NCI-H526 treated with DMSO at 0.1 percent for 48 hours (cell line): ENCODE measurements at regions not wholly inside any gene's neighbourhood (a gene's known extent, or its start where the extent isn't known, plus 50 kb on each side); places are given as distances from the start of the nearest gene placed in this dataset.
"Not testable (repeated sequence)": the region's sequence is repeated elsewhere in the genome, so short reads cannot be mapped to it uniquely, and the experiment has no call there.

Experiments
- DNase-seq: peaks from one replicate; lab custom pipeline; 2025; lab: John Stamatoyannopoulos, UW

GRCh38 chr2:58614219-58614618 is 373.1 kb upstream of the FANCL start:
- no peak for DNase-seq

- no peak for DNase-seq
Measured at GRCh38 chr2:58612973-58613372, 371.8 kb upstream of the FANCL start.

- DNase-seq: no peak
Measured at GRCh38 chr2:58609326-58609725, 368.2 kb upstream of the FANCL start.

- no peak for DNase-seq
Measured at GRCh38 chr2:58608146-58608545, 367.0 kb upstream of the FANCL start.

- no peak for DNase-seq
Measured at GRCh38 chr2:58607448-58607847, 366.3 kb upstream of the FANCL start.

GRCh38 chr2:58606799-58607198 is 365.7 kb upstream of the FANCL start:
- DNase-seq: no peak

GRCh38 chr2:58604096-58604495 is 363.0 kb upstream of the FANCL start:
- DNase-seq: no peak

GRCh38 chr2:58601017-58601416 is 359.9 kb upstream of the FANCL start:
- DNase-seq: no peak

GRCh38 chr2:58598171-58598570 is 357.0 kb upstream of the FANCL start:
- DNase-seq: no peak

GRCh38 chr2:58595714-58596113 is 354.6 kb upstream of the FANCL start:
- no peak for DNase-seq

GRCh38 chr2:58594762-58595161 is 353.6 kb upstream of the FANCL start:
- no peak for DNase-seq

GRCh38 chr2:58594175-58594574 is 353.1 kb upstream of the FANCL start:
- DNase-seq: no peak

- DNase-seq: not testable (repeated sequence)
Measured at GRCh38 chr2:58586178-58586577, 345.1 kb upstream of the FANCL start.

- DNase-seq: no peak
Measured at GRCh38 chr2:58585233-58585632, 344.1 kb upstream of the FANCL start.

GRCh38 chr2:58584606-58585118 is 343.5 kb upstream of the FANCL start:
- no peak for DNase-seq

- DNase-seq: no peak
Measured at GRCh38 chr2:58578276-58578675, 337.2 kb upstream of the FANCL start.

- DNase-seq: no peak
Measured at GRCh38 chr2:58574873-58575272, 333.7 kb upstream of the FANCL start.

GRCh38 chr2:58572731-58573130 is 331.6 kb upstream of the FANCL start:
- DNase-seq: no peak

- DNase-seq: peak; percentile 72
Measured at GRCh38 chr2:58571181-58571852, 330.2 kb upstream of the FANCL start.

- DNase-seq: no peak
Measured at GRCh38 chr2:58569475-58570185, 328.5 kb upstream of the FANCL start.

GRCh38 chr2:58568901-58569300 is 327.8 kb upstream of the FANCL start:
- no peak for DNase-seq

GRCh38 chr2:58562276-58562675 is 321.2 kb upstream of the FANCL start:
- DNase-seq: no peak

- DNase-seq: no peak
Measured at GRCh38 chr2:58560531-58560930, 319.4 kb upstream of the FANCL start.

- no peak for DNase-seq
Measured at GRCh38 chr2:58558881-58559280, 317.8 kb upstream of the FANCL start.
